Heart right ventricle (tissue), 16 donors: ENCODE measurements at regions not wholly inside any gene's neighbourhood (a gene's known extent, or its start where the extent isn't known, plus 50 kb on each side); places are given as distances from the start of the nearest gene placed in this dataset.

Experiments used
- ATAC-seq, 8 donors: fragments of 200-7000 bp; cut with Tn5 transposase; one replicate each; pipeline ENCODE4 v1.9.1; 2020; ENCODE audit warnings: mild to moderate bottlenecking in 8 of 8, moderate library complexity in 8 of 8, moderate number of reproducible peaks in 1 of 8
- DNase-seq, 2 donors: peaks; one replicate each; pipeline ENCODE4 v3.0.0-alpha.2; 2020
- H3K27ac ChIP-seq, 10 donors: fragments of 200-600 bp; sonication (generic) in 2 of 10; one replicate each; pipeline versions ENCODE4 v1.5.0 to v1.8.0; 2020 to 2022; ENCODE audit warnings: mild to moderate bottlenecking in 3 of 10
- H3K27me3 ChIP-seq, 7 donors: fragments of 200-600 bp; one replicate each; pipeline ENCODE4 v1.8.0; 2021 to 2022; ENCODE audit warnings: mild to moderate bottlenecking in 2 of 7
- H3K36me3 ChIP-seq, 9 donors: fragments of 200-600 bp; sonication (generic) in 1 of 9; one replicate each; pipeline versions ENCODE4 v1.5.0 to v1.8.0; 2020 to 2022; ENCODE audit warnings: mild to moderate bottlenecking in 2 of 9
- H3K4me1 ChIP-seq, 9 donors: fragments of 200-600 bp; sonication (generic) in 1 of 9; one replicate each; pipeline versions ENCODE4 v1.5.0 to v1.8.0; 2020 to 2022; ENCODE audit warnings: mild to moderate bottlenecking in 4 of 9
- H3K4me3 ChIP-seq, 10 donors: fragments of 200-600 bp; sonication (generic) in 2 of 10; one replicate each; pipeline versions ENCODE4 v1.5.0 to v1.8.0; 2020 to 2022; ENCODE audit warnings: mild to moderate bottlenecking in 7 of 10, moderate library complexity in 2 of 10
- H3K9me3 ChIP-seq, 11 donors: fragments of 200-600 bp in 10 of 11; sonication (generic) in 2 of 11; one replicate each; pipeline versions ENCODE4 v1.5.0 to v1.8.0; 2013 to 2022; ENCODE audit warnings: mild to moderate bottlenecking in 2 of 11, control low read depth in 1 of 11, moderate library complexity in 1 of 11
- CTCF ChIP-seq, 9 donors: fragments of 200-600 bp; sonication (generic) in 2 of 9; IDR thresholded peaks; one replicate each; pipeline versions ENCODE4 v1.5.0 to v1.8.0; 2021 to 2022; ENCODE audit warnings: antibody characterized with exemption in 9 of 9, mild to moderate bottlenecking in 5 of 9, moderate library complexity in 1 of 9
- WGBS, 2 donors: extraction: QIAGEN DNeasy Blood & Tissue Kit; methylation state at CpG; one replicate each; pipeline ENCODE4 v1.1.7; 2013; ENCODE audit warnings: inconsistent platforms in 1 of 2; 5-methylcytosine and 5-hydroxymethylcytosine counted together
- intact Hi-C, 10 donors: fragments of 100-400 bp; cut with DNase I; formaldehyde crosslinking; loops; one replicate each; pipeline versions ENCODE4 v1.11.1 to v1.14.2; 2022
- donor health status: Arrhythmogenic right ventricular cardiomyopathy.
- donor health status: ischemic (EF 13 %, LVEDD 7.1; RV severe dilation, severe dysfunction).
- donor health status: healthy with polysubstance abuse.
- donor health status: DM: no; HTN: yes; CAD: no.
- donor health status: DM: no; HTN: no; CAD: no.
- donor health status: ischemic (EF 25% LVEDD 6.9; RV normal size, moderate dysfunction).
- donor health status: ischemic (EF 25% LVEDD 5.7; RV mildly dilated, moderate dysfunction).
- donor health status: healthy.
- donor health status: DM: yes; HTN: yes; CAD: no.
- donor health status: Ischemic cardiomyopathy.
- donor health status: ischemic (EF 35%, LVEDD 5.7; RV mildly dilated, moderate dysfunction).
- donor health status: nonischemic (EF 11% LVEDD 7.7; RV severe dilation, severe dysfunction).
- donor health status: DM: yes; HTN: yes; CAD: no.
- donor health status: PGD.
- donor health status: ischemic (EF 29% LVEDD 5.4; RV normal size, mild dysfunction).
- donor health status: nonischemic (EF 23%, LVEDD 6.1; RV moderate dilation, normal function).

GRCh38 chr11:98630736-98631135 lies 390.0 kb upstream of the CNTN5 start:
- Histone ChIP-seq H3K4me3 (no peak overlapping the region), H3K36me3 (no peaks in the 10 kb centered on the region), H3K4me1 (no peaks in the 10 kb centered on the region), H3K9me3 (no peaks in the 10 kb centered on the region), H3K27me3 (no peaks in the 10 kb centered on the region), H3K27ac (no peak overlapping the region)
- DNase-seq (no peak), ATAC-seq (no peak)
- TF ChIP-seq CTCF (IDR thresholded peaks at IDR 0.05): no peak
- intact Hi-C loops: no loop called here
- WGBS, 2 donors: 57 to 61% methylated on average over 8 of the region's 8 CpGs

- DNase-seq: no peak
- H3K4me1 ChIP-seq: no peaks in the 10 kb centered on the region
- no peaks in the 10 kb centered on the region for H3K27me3 ChIP-seq
- H3K27ac ChIP-seq: no peak overlapping the region
- no peak for TF ChIP-seq CTCF (IDR thresholded peaks at IDR 0.05)
- H3K9me3 ChIP-seq: peaks cover 0 to 7% (median 0%) of the 10 kb centered on the region in 11 donors
- intact Hi-C loops: no loop called here
- ATAC-seq: no peak
- no peak overlapping the region for H3K4me3 ChIP-seq
- no peaks in the 10 kb centered on the region for H3K36me3 ChIP-seq
Observed at GRCh38 chr11:98657711-98658110, 363.0 kb upstream of the CNTN5 start.

- intact Hi-C loops: no loop called here
- Histone ChIP-seq H3K36me3 (no peaks in the 10 kb centered on the region), H3K27me3 (no peaks in the 10 kb centered on the region), H3K4me1 (no peaks in the 10 kb centered on the region), H3K9me3 (peaks cover 0 to 7% (median 0%) of the 10 kb centered on the region in 11 donors), H3K4me3 (no peak overlapping the region), H3K27ac (no peak overlapping the region)
- TF ChIP-seq CTCF (IDR thresholded peaks at IDR 0.05): no peak
- 65 to 70% methylated on average over 4 of the region's 4 CpGs for WGBS, 2 donors
- no peak for DNase-seq
- no peak for ATAC-seq
Observed at GRCh38 chr11:98659431-98659830, 361.3 kb upstream of the CNTN5 start.

DNA sequence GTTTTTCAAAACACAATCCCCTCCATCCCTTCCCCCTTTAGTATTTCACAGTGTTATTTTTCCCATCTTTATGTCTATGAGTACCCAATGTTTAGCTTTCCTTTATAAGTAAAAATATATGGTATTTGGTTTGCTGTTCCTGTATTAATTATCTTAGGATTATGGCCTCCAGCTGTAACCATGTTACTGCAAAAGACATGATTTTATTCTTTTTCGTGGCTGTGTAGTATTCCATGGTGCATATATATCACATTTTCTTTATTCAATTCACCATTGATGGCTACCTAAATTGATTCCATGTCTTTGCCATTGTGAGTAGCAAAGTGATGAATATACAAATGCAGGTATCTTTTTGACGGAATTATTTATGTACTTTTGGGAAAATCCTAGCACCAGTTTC lies 346.4 kb upstream of the CNTN5 start:
- ATAC-seq: no peak

More for the DNA sequence above, 346.4 kb upstream of the CNTN5 start:
- no peak overlapping the region for H3K4me3 ChIP-seq
- intact Hi-C loops: no loop called here
- H3K27me3 ChIP-seq: no peaks in the 10 kb centered on the region
- no peak overlapping the region for H3K27ac ChIP-seq
- H3K9me3 ChIP-seq: peaks cover 0 to 30% (median 0%) of the 10 kb centered on the region in 11 donors
- TF ChIP-seq CTCF (IDR thresholded peaks at IDR 0.05): no peak
- no peak for DNase-seq
- WGBS, 2 donors: 85 to 86% methylated on average over 2 of the region's 2 CpGs
- no peaks in the 10 kb centered on the region for H3K36me3 ChIP-seq
- no peaks in the 10 kb centered on the region for H3K4me1 ChIP-seq
